ENCODE measurements at regions not wholly inside any gene's neighbourhood (a gene's known extent, or its start where the extent isn't known, plus 50 kb on each side); places are given as distances from the start of the nearest gene placed in this dataset.
"Not testable (repeated sequence)": the region's sequence is repeated elsewhere in the genome, so short reads cannot be mapped to it uniquely, and the experiment has no call there.

- Histone ChIP-seq H3K27ac (no peak overlapping the region), H3K27me3 (no peaks in the 10 kb centered on the region), H3K4me3 (no peak overlapping the region), H3K9me3 (no peaks in the 10 kb centered on the region), H3K4me1 (no peaks in the 10 kb centered on the region), H3K36me3 (no peaks in the 10 kb centered on the region)
- no peak for DNase-seq
- TF ChIP-seq CTCF (IDR thresholded peaks at IDR 0.05) (no peak), POLR2A (IDR thresholded peaks at IDR 0.05) (no peak)
Measured at GRCh38 chr2:64251497-64252250, 107.5 kb upstream of the PELI1 start.

GRCh38 chr2:64252251-64252978 is 108.2 kb upstream of the PELI1 start:
- H3K4me1 ChIP-seq, DNase-seq, H3K27ac ChIP-seq, H3K9me3 ChIP-seq, H3K27me3 ChIP-seq, H3K4me3 ChIP-seq, H3K36me3 ChIP-seq: not testable (repeated sequence)

- H3K9me3 ChIP-seq, DNase-seq, H3K27ac ChIP-seq, H3K4me3 ChIP-seq, H3K4me1 ChIP-seq, H3K36me3 ChIP-seq, H3K27me3 ChIP-seq: not testable (repeated sequence)
Measured at GRCh38 chr2:64253421-64253820, 109.2 kb upstream of the PELI1 start.

- TF ChIP-seq CTCF (IDR thresholded peaks at IDR 0.05) (no peak), POLR2A (IDR thresholded peaks at IDR 0.05) (no peak)
- peaks cover 0 to 19% (median 2%) of the 10 kb centered on the region in 4 donors for H3K4me1 ChIP-seq
- H3K27ac ChIP-seq = no peak overlapping the region
- DNase-seq = no peak
- H3K9me3 ChIP-seq = no peaks in the 10 kb centered on the region
- H3K36me3 ChIP-seq = no peaks in the 10 kb centered on the region
- H3K4me3 ChIP-seq = no peak overlapping the region
- no peaks in the 10 kb centered on the region for H3K27me3 ChIP-seq
Measured at GRCh38 chr2:64258566-64258965, 114.3 kb upstream of the PELI1 start.

- Histone ChIP-seq H3K36me3 (no peaks in the 10 kb centered on the region), H3K4me3 (no peak overlapping the region), H3K27me3 (no peaks in the 10 kb centered on the region), H3K4me1 (peaks cover 0 to 21% (median 2%) of the 10 kb centered on the region in 4 donors), H3K27ac (peak overlapping the region in 1 of 4 donors; percentile 18), H3K9me3 (no peaks in the 10 kb centered on the region)
- no peak for DNase-seq
- TF ChIP-seq POLR2A (IDR thresholded peaks at IDR 0.05) = no peak
- TF ChIP-seq CTCF (IDR thresholded peaks at IDR 0.05) = no peak
Measured at GRCh38 chr2:64259312-64259711, 115.1 kb upstream of the PELI1 start.

- no peak for DNase-seq
- Histone ChIP-seq H3K27me3 (no peaks in the 10 kb centered on the region), H3K4me1 (peaks cover 0 to 21% (median 2%) of the 10 kb centered on the region in 4 donors), H3K4me3 (no peak overlapping the region), H3K27ac (peak overlapping the region in 3 of 4 donors; percentile 47 to 75 (median 60)), H3K36me3 (no peaks in the 10 kb centered on the region), H3K9me3 (no peaks in the 10 kb centered on the region)
- TF ChIP-seq CTCF (IDR thresholded peaks at IDR 0.05) = no peak
- TF ChIP-seq POLR2A (IDR thresholded peaks at IDR 0.05) = no peak
Measured at GRCh38 chr2:64260093-64260803, 116.0 kb upstream of the PELI1 start.

Data from Peyer's patch (tissue), 4 donors.